ENCODE measurements at regions not wholly inside any gene's neighbourhood (a gene's known extent, or its start where the extent isn't known, plus 50 kb on each side); places are given as distances from the start of the nearest gene placed in this dataset.

GRCh38 chr7:54881816-54882520, 123.0 kb upstream of the SEC61G start:
- ATAC-seq (no peak), DNase-seq (no peak)
- H3K4me1 ChIP-seq: no peaks in the 10 kb centered on the region
- no peak overlapping the region for H3K27ac ChIP-seq
- H3K36me3 ChIP-seq: no peaks in the 10 kb centered on the region
- no peaks in the 10 kb centered on the region for H3K9me3 ChIP-seq
- TF ChIP-seq POLR2A (IDR thresholded peaks at IDR 0.05) (no peak), CTCF (IDR thresholded peaks at IDR 0.05) (no peak)
- H3K4me3 ChIP-seq: no peak overlapping the region
- no peaks in the 10 kb centered on the region for H3K27me3 ChIP-seq
- intact Hi-C loops (cut with DNase I): no loop called here
- 49 to 78% (median 64%) methylated on average over 3 of the region's 3 CpGs for WGBS, 4 donors

GRCh38 chr7:54882694-54883093, 123.7 kb upstream of the SEC61G start:
- no peak for TF ChIP-seq POLR2A (IDR thresholded peaks at IDR 0.05)
- TF ChIP-seq CTCF (IDR thresholded peaks at IDR 0.05): no peak
- no peak for ATAC-seq
- no peak overlapping the region for H3K4me3 ChIP-seq
- H3K4me1 ChIP-seq: no peaks in the 10 kb centered on the region
- 66 to 95% (median 85%) methylated on average over 1 of the region's 1 CpG for WGBS, 4 donors
- no peak for DNase-seq
- peaks cover 0 to 1% (median 0%) of the 10 kb centered on the region in 9 donors for H3K27me3 ChIP-seq
- intact Hi-C loops (cut with DNase I): no loop called here
- no peaks in the 10 kb centered on the region for H3K36me3 ChIP-seq
- H3K9me3 ChIP-seq: no peaks in the 10 kb centered on the region
- no peak overlapping the region for H3K27ac ChIP-seq

- no peaks in the 10 kb centered on the region for H3K36me3 ChIP-seq
- H3K9me3 ChIP-seq: no peaks in the 10 kb centered on the region
- no peak for ATAC-seq
- no peak overlapping the region for H3K27ac ChIP-seq
- peaks cover 0 to 5% (median 0%) of the 10 kb centered on the region in 12 donors for H3K4me1 ChIP-seq
- intact Hi-C loops (cut with DNase I): no loop called here
- peaks cover 0 to 10% (median 2%) of the 10 kb centered on the region in 9 donors for H3K27me3 ChIP-seq
- DNase-seq: no peak
- WGBS, 4 donors: 92 to 98% (median 93%) methylated on average over 1 of the region's 1 CpG
- H3K4me3 ChIP-seq: no peak overlapping the region
- TF ChIP-seq POLR2A (IDR thresholded peaks at IDR 0.05) (no peak), CTCF (IDR thresholded peaks at IDR 0.05) (no peak)
Measured at GRCh38 chr7:54883576-54883975, 124.6 kb upstream of the SEC61G start.

- 94 to 98% (median 97%) methylated on average over 1 of the region's 1 CpG for WGBS, 4 donors
- Histone ChIP-seq H3K27me3 (peaks cover 0 to 18% (median 4%) of the 10 kb centered on the region in 9 donors), H3K4me3 (no peak overlapping the region), H3K27ac (no peak overlapping the region), H3K9me3 (no peaks in the 10 kb centered on the region), H3K36me3 (no peaks in the 10 kb centered on the region), H3K4me1 (peaks cover 0 to 6% (median 0%) of the 10 kb centered on the region in 12 donors)
- TF ChIP-seq POLR2A (IDR thresholded peaks at IDR 0.05): no peak
- no peak for TF ChIP-seq CTCF (IDR thresholded peaks at IDR 0.05)
- ATAC-seq (no peak), DNase-seq (no peak)
- intact Hi-C loops (cut with DNase I): no loop called here
Measured at GRCh38 chr7:54885285-54885684, 126.3 kb upstream of the SEC61G start.
